ENCODE measurements at regions not wholly inside any gene's neighbourhood (a gene's known extent, or its start where the extent isn't known, plus 50 kb on each side); places are given as distances from the start of the nearest gene placed in this dataset.

GRCh38 chr2:128817813-128818212 is 499.1 kb upstream of the HS6ST1 start:
- dilution Hi-C loops (cut with MboI; ENCODE audit: extremely low pct_ligation_motif_present, low sequenced_read_pairs): no loop called here
- BruUV-seq (replicated peaks): no TSS peak
- no peak for TF ChIP-seq FOS (IDR thresholded peaks at IDR 0.05; ENCODE audit: borderline replicate concordance, insufficient read depth, low read length)
- no peak for TF ChIP-seq MYC (IDR thresholded peaks at IDR 0.05; ENCODE audit: low read depth, low read length)
- TF ChIP-seq CTCF (IDR thresholded peaks at IDR 0.05; ENCODE audit: extremely low read depth in 1 of 2, insufficient read depth in 1 of 2, low read depth in 1 of 2, low read length in 2 of 2): no peak
- TF ChIP-seq EZH2 (IDR thresholded peaks at IDR 0.05; ENCODE audit: borderline replicate concordance, low read depth, low read length, severe bottlenecking): no peak

GRCh38 chr2:128818248-128818647 is 499.6 kb upstream of the HS6ST1 start:
- FAIRE-seq (no peak), DNase-seq (ENCODE audit: low read depth, low spot score) (no peak)
- no peak for TF ChIP-seq JUN (IDR thresholded peaks at IDR 0.05; ENCODE audit: borderline replicate concordance, insufficient read depth, insufficient read length, low read depth)
- TF ChIP-seq MYC (IDR thresholded peaks at IDR 0.05; ENCODE audit: low read depth, low read length): no peak
- TF ChIP-seq POLR2A (IDR thresholded peaks at IDR 0.05; ENCODE audit: low read depth, low read length): no peak
- no peak for TF ChIP-seq EZH2 (IDR thresholded peaks at IDR 0.05; ENCODE audit: borderline replicate concordance, low read depth, low read length, severe bottlenecking)
- no peak for TF ChIP-seq POLR2AphosphoS5 (IDR thresholded peaks at IDR 0.05; ENCODE audit: insufficient read depth, low read depth, low read length)
- TF ChIP-seq FOS (IDR thresholded peaks at IDR 0.05; ENCODE audit: borderline replicate concordance, insufficient read depth, low read length): no peak
- TF ChIP-seq MAX (IDR thresholded peaks at IDR 0.05; ENCODE audit: insufficient read depth, insufficient read length): no peak
- TF ChIP-seq CTCF (IDR thresholded peaks at IDR 0.05; ENCODE audit: extremely low read depth in 1 of 2, insufficient read depth in 1 of 2, low read depth in 1 of 2, low read length in 2 of 2): no peak
- TF ChIP-seq GATA2 (IDR thresholded peaks at IDR 0.05; ENCODE audit: insufficient read depth, insufficient read length, low read depth, low read length): no peak
- H3K4me1 ChIP-seq (ENCODE audit: control insufficient read depth, extremely low read depth, insufficient read depth, low read length): no peaks in the 10 kb centered on the region
- H3K27ac ChIP-seq (ENCODE audit: insufficient read depth, low read depth, low read length): no peak overlapping the region
- no peaks in the 10 kb centered on the region for H3K36me3 ChIP-seq (ENCODE audit: control insufficient read depth in 2 of 2, extremely low read depth in 1 of 2, insufficient read depth in 2 of 2, low read length in 2 of 2)
- H3K9ac ChIP-seq (replicated peaks; ENCODE audit: extremely low read depth, insufficient read depth, low read length): no peak overlapping the region
- H2AFZ ChIP-seq (ENCODE audit: low read depth, low read length): no peak overlapping the region
- BruUV-seq (replicated peaks): no TSS peak
- ChIA-PET CTCF (no interaction called here), POLR2A (no interaction called here)
- dilution Hi-C loops (cut with MboI; ENCODE audit: extremely low pct_ligation_motif_present, low sequenced_read_pairs) (no loop called here), intact Hi-C loops (cut with micrococcal nuclease) (no loop called here)
- H4K20me1 ChIP-seq (replicated peaks; ENCODE audit: control insufficient read depth, extremely low read depth, insufficient read depth, low read length): no peaks in the 10 kb centered on the region
- H3K79me2 ChIP-seq (ENCODE audit: control insufficient read depth, insufficient read depth, low read length): no peaks in the 10 kb centered on the region
- H3K4me3 ChIP-seq (replicated peaks in 1 of 3; ENCODE audit: insufficient read depth in 1 of 3, low read depth in 1 of 3, low read length in 3 of 3): no peak overlapping the region
- H3K27me3 ChIP-seq (ENCODE audit: control insufficient read depth in 2 of 2, insufficient read depth in 2 of 2, low read length in 2 of 2): no peaks in the 10 kb centered on the region
- no peaks in the 10 kb centered on the region for H3K9me1 ChIP-seq (replicated peaks; ENCODE audit: control insufficient read depth, extremely low read depth, insufficient read depth, low read length)
- peaks cover 6% of the 10 kb centered on the region for H3K9me3 ChIP-seq (replicated peaks; ENCODE audit: control insufficient read depth, insufficient read depth, low read length)
- H3K4me2 ChIP-seq (ENCODE audit: insufficient read depth, low read length): no peak overlapping the region

More at GRCh38 chr2:128817813-128818212, 499.1 kb upstream of the HS6ST1 start:
- Histone ChIP-seq H3K4me1 (ENCODE audit: control insufficient read depth, extremely low read depth, insufficient read depth, low read length) (no peaks in the 10 kb centered on the region), H3K27me3 (ENCODE audit: control insufficient read depth in 2 of 2, insufficient read depth in 2 of 2, low read length in 2 of 2) (no peaks in the 10 kb centered on the region), H2AFZ (ENCODE audit: low read depth, low read length) (no peak overlapping the region), H3K9me1 (replicated peaks; ENCODE audit: control insufficient read depth, extremely low read depth, insufficient read depth, low read length) (no peaks in the 10 kb centered on the region), H3K9me3 (replicated peaks; ENCODE audit: control insufficient read depth, insufficient read depth, low read length) (peaks cover 6% of the 10 kb centered on the region), H3K4me3 (replicated peaks in 1 of 3; ENCODE audit: insufficient read depth in 1 of 3, low read depth in 1 of 3, low read length in 3 of 3) (no peak overlapping the region), H3K79me2 (ENCODE audit: control insufficient read depth, insufficient read depth, low read length) (no peaks in the 10 kb centered on the region), H4K20me1 (replicated peaks; ENCODE audit: control insufficient read depth, extremely low read depth, insufficient read depth, low read length) (no peaks in the 10 kb centered on the region), H3K27ac (ENCODE audit: insufficient read depth, low read depth, low read length) (no peak overlapping the region), H3K4me2 (ENCODE audit: insufficient read depth, low read length) (no peak overlapping the region), H3K36me3 (ENCODE audit: control insufficient read depth in 2 of 2, extremely low read depth in 1 of 2, insufficient read depth in 2 of 2, low read length in 2 of 2) (no peaks in the 10 kb centered on the region), H3K9ac (replicated peaks; ENCODE audit: extremely low read depth, insufficient read depth, low read length) (no peak overlapping the region)
- ChIA-PET POLR2A (no interaction called here), CTCF (no interaction called here)
- DNase-seq (ENCODE audit: low read depth, low spot score) (no peak), FAIRE-seq (no peak)
- intact Hi-C loops (cut with micrococcal nuclease): no loop called here
